Stimulated activated CD8-positive, alpha-beta memory T cell treated with anti-CD3 and anti-CD28 coated beads, Interleukin-2, amount 100 ng/mL, for 48 hours (primary cell): ENCODE measurements at regions not wholly inside any gene's neighbourhood (a gene's known extent, or its start where the extent isn't known, plus 50 kb on each side); places are given as distances from the start of the nearest gene placed in this dataset.

Experiments
- DNase-seq, 2 donors: peaks; one replicate each; pipeline ENCODE4 v3.0.0-alpha.2; 2020; ENCODE audit warnings: low read depth in 2 of 2

- DNase-seq = no peak
Measured at GRCh38 chr2:203812294-203813221, 55.0 kb upstream of the CTLA4 start.

GRCh38 chr2:203813684-203814083 is 53.9 kb upstream of the CTLA4 start:
- no peak for DNase-seq

GRCh38 chr2:203814661-203815540 is 52.7 kb upstream of the CTLA4 start:
- DNase-seq = no peak

GRCh38 chr2:203815541-203815898 is 52.1 kb upstream of the CTLA4 start:
- DNase-seq = no peak

- no peak for DNase-seq
Measured at GRCh38 chr2:203817147-203817546, 50.4 kb upstream of the CTLA4 start.
